ENCODE measurements at regions not wholly inside any gene's neighbourhood (a gene's known extent, or its start where the extent isn't known, plus 50 kb on each side); places are given as distances from the start of the nearest gene placed in this dataset.
"Not testable (repeated sequence)": the region's sequence is repeated elsewhere in the genome, so short reads cannot be mapped to it uniquely, and the experiment has no call there.

GRCh38 chr7:65621580-65622201 lies 248.0 kb downstream of the ZNF92 start:
- TF ChIP-seq CTCF, POLR2A (IDR thresholded peaks at IDR 0.05): not testable (repeated sequence)

Data from lower leg skin (tissue), 3 donors.